ENCODE measurements at regions not wholly inside any gene's neighbourhood (a gene's known extent, or its start where the extent isn't known, plus 50 kb on each side); places are given as distances from the start of the nearest gene placed in this dataset.
"Not testable (repeated sequence)": the region's sequence is repeated elsewhere in the genome, so short reads cannot be mapped to it uniquely, and the experiment has no call there.

DNA sequence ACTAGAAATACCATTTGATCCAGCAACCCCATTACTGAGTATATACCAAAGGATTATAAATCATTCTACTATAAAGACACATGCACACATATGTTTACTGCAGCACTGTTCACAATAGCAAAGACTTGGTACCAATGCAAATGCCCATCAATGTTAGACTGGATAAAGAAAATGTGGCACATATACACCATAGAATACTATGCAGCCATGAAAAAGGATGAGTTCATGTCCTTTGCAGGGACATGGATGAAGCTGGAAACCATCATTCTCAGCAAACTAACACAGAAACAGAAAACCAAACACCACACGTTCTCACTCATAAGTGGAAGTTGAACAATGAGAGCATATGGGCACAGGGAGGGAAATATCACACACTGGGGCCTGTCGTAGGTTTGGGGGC is 106.0 kb downstream of the SPATA18 start:
- TF ChIP-seq POLR2A, EP300 (IDR thresholded peaks at IDR 0.05): not testable (repeated sequence)
- TF ChIP-seq, protein P1, sequence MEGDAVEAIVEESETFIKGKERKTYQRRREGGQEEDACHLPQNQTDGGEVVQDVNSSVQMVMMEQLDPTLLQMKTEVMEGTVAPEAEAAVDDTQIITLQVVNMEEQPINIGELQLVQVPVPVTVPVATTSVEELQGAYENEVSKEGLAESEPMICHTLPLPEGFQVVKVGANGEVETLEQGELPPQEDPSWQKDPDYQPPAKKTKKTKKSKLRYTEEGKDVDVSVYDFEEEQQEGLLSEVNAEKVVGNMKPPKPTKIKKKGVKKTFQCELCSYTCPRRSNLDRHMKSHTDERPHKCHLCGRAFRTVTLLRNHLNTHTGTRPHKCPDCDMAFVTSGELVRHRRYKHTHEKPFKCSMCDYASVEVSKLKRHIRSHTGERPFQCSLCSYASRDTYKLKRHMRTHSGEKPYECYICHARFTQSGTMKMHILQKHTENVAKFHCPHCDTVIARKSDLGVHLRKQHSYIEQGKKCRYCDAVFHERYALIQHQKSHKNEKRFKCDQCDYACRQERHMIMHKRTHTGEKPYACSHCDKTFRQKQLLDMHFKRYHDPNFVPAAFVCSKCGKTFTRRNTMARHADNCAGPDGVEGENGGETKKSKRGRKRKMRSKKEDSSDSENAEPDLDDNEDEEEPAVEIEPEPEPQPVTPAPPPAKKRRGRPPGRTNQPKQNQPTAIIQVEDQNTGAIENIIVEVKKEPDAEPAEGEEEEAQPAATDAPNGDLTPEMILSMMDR (IDR thresholded peaks at IDR 0.05): not testable (repeated sequence)
